Bronchial epithelial cell (primary cell): ENCODE measurements at regions not wholly inside any gene's neighbourhood (a gene's known extent, or its start where the extent isn't known, plus 50 kb on each side); places are given as distances from the start of the nearest gene placed in this dataset.

Experiments used
- DNase-seq: peaks from one replicate; pipeline ENCODE4 v3.0.0-alpha.2; 2010; ENCODE audit warnings: low read depth
- FAIRE-seq: peaks from 2 replicates; lab custom pipeline; 2011; peaks lifted over from hg19 to GRCh38; lab: Jason Lieb, UNC
- H3K27me3 ChIP-seq: 2 replicates; pipeline ENCODE4 v1.5.1; 2011; ENCODE audit warnings: low read length; ENCODE audit not compliant: control insufficient read depth, insufficient read depth
- H3K36me3 ChIP-seq: 2 replicates; pipeline ENCODE4 v1.5.1; 2011; ENCODE audit warnings: low read length; ENCODE audit not compliant: control insufficient read depth, insufficient read depth
- H3K4me3 ChIP-seq: 2 replicates; pipeline ENCODE4 v1.5.1; 2011; ENCODE audit warnings: mild to moderate bottlenecking, low read depth, low read length, control low read depth
- CTCF ChIP-seq: IDR thresholded peaks from 2 replicates; pipeline ENCODE4 v1.5.1; 2011; ENCODE audit warnings: mild to moderate bottlenecking, moderate library complexity, low read length, control low read depth, inconsistent platforms; ENCODE audit not compliant: insufficient read depth, severe bottlenecking

GRCh38 chr18:78688916-78689315, 290.7 kb upstream of the SALL3 start:
- Histone ChIP-seq H3K4me3 (no peak overlapping the region), H3K27me3 (no peaks in the 10 kb centered on the region), H3K36me3 (no peaks in the 10 kb centered on the region)
- FAIRE-seq (no peak), DNase-seq (no peak)
- TF ChIP-seq CTCF = no peak

- DNase-seq (no peak), FAIRE-seq (no peak)
- TF ChIP-seq CTCF = no peak
- Histone ChIP-seq H3K36me3 (no peaks in the 10 kb centered on the region), H3K4me3 (no peak overlapping the region), H3K27me3 (no peaks in the 10 kb centered on the region)
Observed at GRCh38 chr18:78689606-78690005, 290.0 kb upstream of the SALL3 start.

- TF ChIP-seq CTCF = no peak
- DNase-seq (no peak), FAIRE-seq (no peak)
- Histone ChIP-seq H3K4me3 (no peak overlapping the region), H3K27me3 (no peaks in the 10 kb centered on the region), H3K36me3 (no peaks in the 10 kb centered on the region)
Observed at GRCh38 chr18:78692105-78692504, 287.5 kb upstream of the SALL3 start.

- no peak for DNase-seq
Observed at GRCh38 chr18:78693429-78693828, 286.2 kb upstream of the SALL3 start.

GRCh38 chr18:78696698-78697435, 282.8 kb upstream of the SALL3 start:
- TF ChIP-seq CTCF = no peak
- no peaks in the 10 kb centered on the region for H3K27me3 ChIP-seq
- no peaks in the 10 kb centered on the region for H3K36me3 ChIP-seq
- no peak for DNase-seq
- no peak overlapping the region for H3K4me3 ChIP-seq
- no peak for FAIRE-seq

More at GRCh38 chr18:78693429-78693828, 286.2 kb upstream of the SALL3 start:
- no peak for FAIRE-seq
- no peak overlapping the region for H3K4me3 ChIP-seq
- TF ChIP-seq CTCF = no peak
- H3K27me3 ChIP-seq = no peaks in the 10 kb centered on the region
- H3K36me3 ChIP-seq = no peaks in the 10 kb centered on the region

- FAIRE-seq = no peak
- no peaks in the 10 kb centered on the region for H3K27me3 ChIP-seq
- no peak for DNase-seq
- no peak overlapping the region for H3K4me3 ChIP-seq
- TF ChIP-seq CTCF = no peak
- no peaks in the 10 kb centered on the region for H3K36me3 ChIP-seq
Observed at GRCh38 chr18:78697446-78697845, 282.2 kb upstream of the SALL3 start.
